H9 (cell line): ENCODE measurements at regions not wholly inside any gene's neighbourhood (a gene's known extent, or its start where the extent isn't known, plus 50 kb on each side); places are given as distances from the start of the nearest gene placed in this dataset.

Experiments used
- DNase-seq: peaks from one replicate; pipeline ENCODE4 v3.0.0-alpha.2; 2017
- H2AFZ ChIP-seq: one replicate; pipeline ENCODE4 v1.6.1; 2013; ENCODE audit warnings: mild to moderate bottlenecking, low read length, control low read depth, moderate library complexity
- H2AK5ac ChIP-seq: 2 replicates; pipeline ENCODE4 v1.6.1; 2013; ENCODE audit warnings: low read length, control low read depth, mixed read lengths; ENCODE audit not compliant: insufficient read length
- H2BK120ac ChIP-seq: one replicate; pipeline ENCODE4 v1.6.1; 2013; ENCODE audit warnings: low read depth, mild to moderate bottlenecking, low read length, control low read depth, inconsistent platforms; ENCODE audit not compliant: poor library complexity, severe bottlenecking
- H2BK12ac ChIP-seq: 2 replicates; pipeline ENCODE4 v1.6.1; 2013; ENCODE audit warnings: low read length, control low read depth, mixed read lengths, low read depth; ENCODE audit not compliant: insufficient read length
- H2BK15ac ChIP-seq: 2 replicates; pipeline ENCODE4 v1.6.1; 2013; ENCODE audit warnings: low read depth, low read length, control low read depth
- H2BK20ac ChIP-seq: one replicate; pipeline ENCODE4 v1.6.1; 2013; ENCODE audit warnings: low read depth, mild to moderate bottlenecking, low read length, control low read depth, inconsistent platforms; ENCODE audit not compliant: poor library complexity, severe bottlenecking
- H2BK5ac ChIP-seq: 2 replicates; pipeline ENCODE4 v1.6.1; 2013; ENCODE audit warnings: low read length, control low read depth, mixed read lengths; ENCODE audit not compliant: insufficient read length
- H3K14ac ChIP-seq: 2 replicates; pipeline ENCODE4 v1.6.1; 2013; ENCODE audit warnings: low read length, control low read depth; ENCODE audit not compliant: insufficient read depth
- H3K18ac ChIP-seq: 2 replicates; pipeline ENCODE4 v1.6.1; 2013; ENCODE audit warnings: low read depth, mild to moderate bottlenecking, mixed read lengths, low read length, control low read depth; ENCODE audit not compliant: insufficient read length
- H3K23ac ChIP-seq: 2 replicates; pipeline ENCODE4 v1.6.1; 2013; ENCODE audit warnings: low read length, control low read depth, mixed read lengths, low read depth; ENCODE audit not compliant: insufficient read length
- H3K23me2 ChIP-seq: 2 replicates; pipeline ENCODE4 v1.6.1; 2013; ENCODE audit warnings: low read depth, mild to moderate bottlenecking, mixed read lengths, low read length, control low read depth; ENCODE audit not compliant: insufficient read length, poor library complexity, severe bottlenecking
- H3K27ac ChIP-seq: 2 replicates; pipeline ENCODE4 v1.5.1; 2013; ENCODE audit warnings: low read length, control low read depth, mixed read lengths, low read depth; ENCODE audit not compliant: insufficient read length
- H3K27me3 ChIP-seq: 2 replicates; pipeline ENCODE4 v1.6.1; 2013; ENCODE audit warnings: low read length, control low read depth, inconsistent platforms; ENCODE audit not compliant: insufficient read depth
- H3K4ac ChIP-seq: 2 replicates; pipeline ENCODE4 v1.6.1; 2013; ENCODE audit warnings: low read depth, mild to moderate bottlenecking, control low read depth, inconsistent platforms, low read length, moderate library complexity
- H3K4me1 ChIP-seq: 2 replicates; pipeline ENCODE4 v1.6.1; 2013; ENCODE audit warnings: low read length, control low read depth, inconsistent platforms; ENCODE audit not compliant: insufficient read depth
- H3K4me2 ChIP-seq: 2 replicates; pipeline ENCODE4 v1.6.1; 2013; ENCODE audit warnings: low read length, control low read depth, mixed read lengths; ENCODE audit not compliant: insufficient read length, insufficient read depth
- H3K56ac ChIP-seq: 2 replicates; pipeline ENCODE4 v1.6.1; 2013; ENCODE audit warnings: low read depth, mild to moderate bottlenecking, mixed read lengths, low read length, control low read depth; ENCODE audit not compliant: insufficient read length
- H3K79me1 ChIP-seq: 2 replicates; pipeline ENCODE4 v1.6.1; 2013; ENCODE audit warnings: low read depth, mild to moderate bottlenecking, moderate library complexity, low read length, control low read depth, inconsistent platforms; ENCODE audit not compliant: insufficient read depth, poor library complexity, severe bottlenecking
- H3K79me2 ChIP-seq: 2 replicates; pipeline ENCODE4 v1.6.1; 2013; ENCODE audit warnings: low read length, control low read depth, inconsistent platforms; ENCODE audit not compliant: insufficient read depth
- H3K9ac ChIP-seq: 2 replicates; pipeline ENCODE4 v1.6.1; 2013; ENCODE audit warnings: low read length, control low read depth, mixed read lengths; ENCODE audit not compliant: insufficient read length; ENCODE audit errors: extremely low read depth
- H3K9me3 ChIP-seq: one replicate; pipeline ENCODE4 v1.6.1; 2013; ENCODE audit warnings: low read depth, low read length, inconsistent platforms; ENCODE audit not compliant: control insufficient read depth
- H3T11ph ChIP-seq: one replicate; pipeline ENCODE4 v1.6.1; 2013; ENCODE audit warnings: mild to moderate bottlenecking, low read length, control low read depth, inconsistent platforms
- H4K20me1 ChIP-seq: one replicate; pipeline ENCODE4 v1.6.1; 2013; ENCODE audit not compliant: control insufficient read depth, insufficient read length, insufficient read depth
- H4K5ac ChIP-seq: 2 replicates; pipeline ENCODE4 v1.6.1; 2013; ENCODE audit warnings: low read depth, mild to moderate bottlenecking, mixed read lengths, low read length, control low read depth; ENCODE audit not compliant: insufficient read length
- H4K8ac ChIP-seq: replicated peaks from 2 replicates; pipeline ENCODE4 v1.6.1; 2013; ENCODE audit warnings: low read length, control low read depth, mixed read lengths, low read depth; ENCODE audit not compliant: insufficient read length
- H4K91ac ChIP-seq: 2 replicates; pipeline ENCODE4 v1.6.1; 2013; ENCODE audit warnings: low read depth, mild to moderate bottlenecking, moderate library complexity, mixed read lengths, low read length, control low read depth; ENCODE audit not compliant: insufficient read length
- H3K27ac Mint-ChIP-seq, 3 experiments: 2 replicates in 2 of 3; 3 replicates in 1 of 3; pipeline ENCODE4 v1.8.0; 2020 to 2021; ENCODE audit warnings: mixed read lengths in 3 of 3, mild to moderate bottlenecking in 1 of 3, moderate library complexity in 1 of 3
- H3K27me3 Mint-ChIP-seq: 2 replicates; pipeline ENCODE4 v1.8.0; 2021; ENCODE audit warnings: low read depth, mild to moderate bottlenecking, moderate library complexity, mixed read lengths
- H3K36me3 Mint-ChIP-seq, 3 experiments: 2 replicates in 2 of 3; 3 replicates in 1 of 3; pipeline ENCODE4 v1.8.0; 2020 to 2021; ENCODE audit warnings: low read depth in 3 of 3, mixed read lengths in 3 of 3; ENCODE audit not compliant: insufficient read depth in 1 of 3
- H3K4me1 Mint-ChIP-seq, 2 experiments: 2 replicates each; pipeline ENCODE4 v1.8.0; 2020; ENCODE audit warnings: mixed read lengths in 2 of 2
- H3K4me3 Mint-ChIP-seq, 2 experiments: 2 replicates in 1 of 2; 3 replicates in 1 of 2; pipeline ENCODE4 v1.8.0; 2020 to 2021; ENCODE audit warnings: mild to moderate bottlenecking in 2 of 2, mixed read lengths in 2 of 2, moderate library complexity in 1 of 2
- H3K9me3 Mint-ChIP-seq, 2 experiments: 2 replicates in 1 of 2; 3 replicates in 1 of 2; pipeline ENCODE4 v1.8.0; 2020; ENCODE audit warnings: mild to moderate bottlenecking in 2 of 2, mixed read lengths in 2 of 2, moderate library complexity in 1 of 2
- CTCF ChIP-seq: fragments of 200-600 bp; sonication (generic); conservative IDR thresholded peaks from 3 replicates; pipeline ENCODE4 v1.8.0; 2021; ENCODE audit warnings: antibody characterized with exemption, mild to moderate bottlenecking
- WGBS: extraction: QIAGEN DNeasy Blood & Tissue Kit; methylation state at CpG from one replicate; pipeline ENCODE4 v1.1.7; 2013; ENCODE audit warnings: missing lambda C conversion rate, low lambda C conversion rate, mixed read lengths; ENCODE audit not compliant: insufficient read length; ENCODE audit errors: extremely low coverage; 5-methylcytosine and 5-hydroxymethylcytosine counted together

DNA sequence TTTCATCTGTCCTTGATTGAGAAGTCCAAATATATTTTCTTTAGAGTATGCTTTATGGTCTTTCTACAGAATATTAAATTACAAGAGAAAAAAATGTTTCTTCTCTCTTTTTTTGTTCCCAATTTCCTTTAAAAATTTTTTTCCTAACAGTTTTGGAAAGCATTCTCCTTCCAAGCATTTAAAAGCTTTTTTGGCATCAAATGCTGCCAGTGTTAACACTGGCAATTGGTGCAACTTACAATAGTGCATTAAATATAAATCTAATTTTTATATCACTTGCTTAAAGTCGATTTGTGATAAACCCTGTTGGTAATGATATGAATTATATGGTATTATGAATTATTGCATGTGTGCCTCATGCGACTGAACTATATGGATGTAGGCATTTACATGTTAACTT lies 165.9 kb upstream of the ELL2 start:
- no peaks in the 10 kb centered on the region for H3K36me3 Mint-ChIP-seq
- H2AFZ ChIP-seq = no peak overlapping the region
- H2BK120ac ChIP-seq = no peak overlapping the region
- no peaks in the 10 kb centered on the region for H3K9me3 ChIP-seq
- no peak overlapping the region for H3T11ph ChIP-seq
- WGBS = no CpG with 5 or more reads among the region's 2 CpGs
- no peak for TF ChIP-seq CTCF
- H3K9ac ChIP-seq = no peak overlapping the region
- H4K91ac ChIP-seq = no peak overlapping the region
- H3K27me3 ChIP-seq = no peaks in the 10 kb centered on the region
- no peaks in the 10 kb centered on the region; the same call in 1 of the 2 replicates for H3K27me3 Mint-ChIP-seq
- no peak overlapping the region for H4K8ac ChIP-seq
- no peak overlapping the region for H2BK15ac ChIP-seq
- no peak overlapping the region for H2BK20ac ChIP-seq
- H3K4me1 Mint-ChIP-seq = peaks cover 5 to 9% of the 10 kb centered on the region in 2 experiments
- no peaks in the 10 kb centered on the region for H4K20me1 ChIP-seq
- no peak overlapping the region for H3K27ac ChIP-seq
- no peak overlapping the region for H3K56ac ChIP-seq
- no peak overlapping the region for H3K14ac ChIP-seq
- H2BK12ac ChIP-seq = no peak overlapping the region
- no peak overlapping the region for H3K27ac Mint-ChIP-seq
- DNase-seq = no peak
- H3K9me3 Mint-ChIP-seq = no peaks in the 10 kb centered on the region
- H3K4ac ChIP-seq = no peak overlapping the region
- H3K18ac ChIP-seq = no peak overlapping the region
- H3K79me2 ChIP-seq = no peaks in the 10 kb centered on the region
- no peak overlapping the region for H3K4me3 Mint-ChIP-seq
- H3K23me2 ChIP-seq = no peaks in the 10 kb centered on the region
- H3K79me1 ChIP-seq = no peaks in the 10 kb centered on the region
- H2AK5ac ChIP-seq = no peak overlapping the region
- H3K4me1 ChIP-seq = no peaks in the 10 kb centered on the region
- no peak overlapping the region for H2BK5ac ChIP-seq
- no peak overlapping the region for H4K5ac ChIP-seq
- no peak overlapping the region for H3K23ac ChIP-seq
- H3K4me2 ChIP-seq = no peak overlapping the region
